ENCODE measurements at regions not wholly inside any gene's neighbourhood (a gene's known extent, or its start where the extent isn't known, plus 50 kb on each side); places are given as distances from the start of the nearest gene placed in this dataset.

- TF ChIP-seq POLR2AphosphoS5 (IDR thresholded peaks at IDR 0.05) (no peak), CTCF (IDR thresholded peaks at IDR 0.05) (no peak), POLR2A (IDR thresholded peaks at IDR 0.05) (no peak)
- H3K4me3 ChIP-seq: no peak overlapping the region
- no peak overlapping the region for H3K27ac ChIP-seq
- no peaks in the 10 kb centered on the region for H3K36me3 ChIP-seq
- no peaks in the 10 kb centered on the region for H3K27me3 ChIP-seq
- DNase-seq (ENCODE audit: low spot score in 2 of 2): no peak
- H3K9me3 ChIP-seq: no peaks in the 10 kb centered on the region
- H3K4me1 ChIP-seq: no peaks in the 10 kb centered on the region
- intact Hi-C loops (cut with DNase I; ENCODE audit: low total_unique reads): no loop called here
Observed at GRCh38 chr10:93220296-93221170, 146.8 kb downstream of the CYP26A1 start.

GRCh38 chr10:93221171-93221496, 147.4 kb downstream of the CYP26A1 start:
- Histone ChIP-seq H3K36me3 (no peaks in the 10 kb centered on the region), H3K27me3 (no peaks in the 10 kb centered on the region), H3K27ac (no peak overlapping the region), H3K9me3 (no peaks in the 10 kb centered on the region), H3K4me3 (no peak overlapping the region), H3K4me1 (no peaks in the 10 kb centered on the region)
- TF ChIP-seq CTCF (IDR thresholded peaks at IDR 0.05) (no peak), POLR2A (IDR thresholded peaks at IDR 0.05) (no peak), POLR2AphosphoS5 (IDR thresholded peaks at IDR 0.05) (no peak)
- DNase-seq (ENCODE audit: low spot score in 2 of 2): no peak
- intact Hi-C loops (cut with DNase I; ENCODE audit: low total_unique reads): no loop called here

- Histone ChIP-seq H3K27me3 (no peaks in the 10 kb centered on the region), H3K36me3 (no peaks in the 10 kb centered on the region), H3K9me3 (no peaks in the 10 kb centered on the region), H3K27ac (no peak overlapping the region), H3K4me3 (no peak overlapping the region), H3K4me1 (no peaks in the 10 kb centered on the region)
- TF ChIP-seq POLR2A (IDR thresholded peaks at IDR 0.05) (no peak), CTCF (IDR thresholded peaks at IDR 0.05) (no peak), POLR2AphosphoS5 (IDR thresholded peaks at IDR 0.05) (no peak)
- intact Hi-C loops (cut with DNase I; ENCODE audit: low total_unique reads): no loop called here
- no peak for DNase-seq (ENCODE audit: low spot score in 2 of 2)
Observed at GRCh38 chr10:93221521-93221920, 147.8 kb downstream of the CYP26A1 start.

GRCh38 chr10:93222211-93222754, 148.6 kb downstream of the CYP26A1 start:
- Histone ChIP-seq H3K27ac (no peak overlapping the region), H3K36me3 (no peaks in the 10 kb centered on the region), H3K9me3 (no peaks in the 10 kb centered on the region), H3K27me3 (no peaks in the 10 kb centered on the region), H3K4me1 (no peaks in the 10 kb centered on the region), H3K4me3 (no peak overlapping the region)
- no peak for DNase-seq (ENCODE audit: low spot score in 2 of 2)
- no peak for TF ChIP-seq POLR2A (IDR thresholded peaks at IDR 0.05)
- no peak for TF ChIP-seq POLR2AphosphoS5 (IDR thresholded peaks at IDR 0.05)
- no peak for TF ChIP-seq CTCF (IDR thresholded peaks at IDR 0.05)
- intact Hi-C loops (cut with DNase I; ENCODE audit: low total_unique reads): no loop called here

- TF ChIP-seq POLR2A (IDR thresholded peaks at IDR 0.05) (no peak), POLR2AphosphoS5 (IDR thresholded peaks at IDR 0.05) (no peak), CTCF (IDR thresholded peaks at IDR 0.05) (no peak)
- no peak overlapping the region for H3K4me3 ChIP-seq
- intact Hi-C loops (cut with DNase I; ENCODE audit: low total_unique reads): no loop called here
- H3K4me1 ChIP-seq: no peaks in the 10 kb centered on the region
- H3K27ac ChIP-seq: no peak overlapping the region
- H3K27me3 ChIP-seq: no peaks in the 10 kb centered on the region
- no peak for DNase-seq (ENCODE audit: low spot score in 2 of 2)
- no peaks in the 10 kb centered on the region for H3K9me3 ChIP-seq
- no peaks in the 10 kb centered on the region for H3K36me3 ChIP-seq
Observed at GRCh38 chr10:93222876-93223275, 149.2 kb downstream of the CYP26A1 start.

Data from breast epithelium (tissue), 4 donors.